Ovary (tissue), 3 donors: ENCODE measurements at regions not wholly inside any gene's neighbourhood (a gene's known extent, or its start where the extent isn't known, plus 50 kb on each side); places are given as distances from the start of the nearest gene placed in this dataset.

Source experiments
- CTCF ChIP-seq, 3 donors: fragments of 450-650 bp in 2 of 3; fragments of 200-600 bp in 1 of 3; IDR thresholded peaks; one replicate each; pipeline versions ENCODE4 v1.5.1 to v1.8.0; 2016 to 2022; ENCODE audit warnings: antibody characterized with exemption in 3 of 3, mild to moderate bottlenecking in 1 of 3
- EP300 ChIP-seq: sonication (generic); formaldehyde crosslinking; IDR thresholded peaks from one replicate; pipeline ENCODE4 v1.6.1; 2017; ENCODE audit warnings: antibody characterized with exemption
- donor health status: DM: no; HTN: no; CAD: no.

GRCh38 chr5:38621331-38621730, 64.9 kb upstream of the LIFR start:
- TF ChIP-seq CTCF (IDR thresholded peaks at IDR 0.05) (no peak), EP300 (no peak)
